ENCODE measurements at regions not wholly inside any gene's neighbourhood (a gene's known extent, or its start where the extent isn't known, plus 50 kb on each side); places are given as distances from the start of the nearest gene placed in this dataset.

DNA sequence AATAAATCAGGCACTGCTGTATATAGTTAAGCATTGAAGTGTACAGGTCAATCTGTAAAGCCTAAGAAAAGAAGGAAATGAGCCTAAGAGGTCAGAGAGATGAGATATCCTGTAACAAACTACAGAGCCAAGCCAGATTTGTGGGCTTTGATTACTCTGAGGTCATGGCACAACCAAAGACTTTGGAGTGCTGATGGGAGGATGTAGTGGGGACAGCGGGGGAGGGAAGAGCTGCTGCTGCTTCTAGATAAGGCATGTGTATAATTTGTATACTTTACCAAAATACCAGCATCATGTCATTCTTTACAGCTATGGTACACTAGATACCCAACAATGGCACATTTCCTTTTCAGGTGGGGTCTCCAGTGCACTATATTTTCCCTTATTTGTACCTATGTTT lies 102.5 kb downstream of the OGFRL1 start:
- TF ChIP-seq POLR2A (IDR thresholded peaks at IDR 0.05) = no peak
- TF ChIP-seq, protein P1, sequence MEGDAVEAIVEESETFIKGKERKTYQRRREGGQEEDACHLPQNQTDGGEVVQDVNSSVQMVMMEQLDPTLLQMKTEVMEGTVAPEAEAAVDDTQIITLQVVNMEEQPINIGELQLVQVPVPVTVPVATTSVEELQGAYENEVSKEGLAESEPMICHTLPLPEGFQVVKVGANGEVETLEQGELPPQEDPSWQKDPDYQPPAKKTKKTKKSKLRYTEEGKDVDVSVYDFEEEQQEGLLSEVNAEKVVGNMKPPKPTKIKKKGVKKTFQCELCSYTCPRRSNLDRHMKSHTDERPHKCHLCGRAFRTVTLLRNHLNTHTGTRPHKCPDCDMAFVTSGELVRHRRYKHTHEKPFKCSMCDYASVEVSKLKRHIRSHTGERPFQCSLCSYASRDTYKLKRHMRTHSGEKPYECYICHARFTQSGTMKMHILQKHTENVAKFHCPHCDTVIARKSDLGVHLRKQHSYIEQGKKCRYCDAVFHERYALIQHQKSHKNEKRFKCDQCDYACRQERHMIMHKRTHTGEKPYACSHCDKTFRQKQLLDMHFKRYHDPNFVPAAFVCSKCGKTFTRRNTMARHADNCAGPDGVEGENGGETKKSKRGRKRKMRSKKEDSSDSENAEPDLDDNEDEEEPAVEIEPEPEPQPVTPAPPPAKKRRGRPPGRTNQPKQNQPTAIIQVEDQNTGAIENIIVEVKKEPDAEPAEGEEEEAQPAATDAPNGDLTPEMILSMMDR (IDR thresholded peaks at IDR 0.05) = no peak
